Astrocyte (in vitro differentiated cells and primary cell): ENCODE measurements at regions not wholly inside any gene's neighbourhood (a gene's known extent, or its start where the extent isn't known, plus 50 kb on each side); places are given as distances from the start of the nearest gene placed in this dataset.

Source experiments
- CTCF ChIP-seq: IDR thresholded peaks from 2 replicates; pipeline ENCODE4 v1.5.1; 2011; ENCODE audit warnings: low read depth, mild to moderate bottlenecking, inconsistent platforms, low read length, moderate library complexity; ENCODE audit not compliant: insufficient read depth
- EZH2 ChIP-seq: IDR thresholded peaks from 2 replicates; pipeline ENCODE4 v1.6.1; 2012; ENCODE audit warnings: mild to moderate bottlenecking, low read length, inconsistent platforms; ENCODE audit not compliant: insufficient read depth

- TF ChIP-seq CTCF (no peak), EZH2 (no peak)
Measured at GRCh38 chr18:31267823-31268481, 50.0 kb upstream of the DSG1 start.
